ENCODE measurements at regions not wholly inside any gene's neighbourhood (a gene's known extent, or its start where the extent isn't known, plus 50 kb on each side); places are given as distances from the start of the nearest gene placed in this dataset.
A peak's percentile ranks its signal among the peaks of the same experiment; 100 is the strongest.
"Not testable (repeated sequence)": the region's sequence is repeated elsewhere in the genome, so short reads cannot be mapped to it uniquely, and the experiment has no call there.

DNA sequence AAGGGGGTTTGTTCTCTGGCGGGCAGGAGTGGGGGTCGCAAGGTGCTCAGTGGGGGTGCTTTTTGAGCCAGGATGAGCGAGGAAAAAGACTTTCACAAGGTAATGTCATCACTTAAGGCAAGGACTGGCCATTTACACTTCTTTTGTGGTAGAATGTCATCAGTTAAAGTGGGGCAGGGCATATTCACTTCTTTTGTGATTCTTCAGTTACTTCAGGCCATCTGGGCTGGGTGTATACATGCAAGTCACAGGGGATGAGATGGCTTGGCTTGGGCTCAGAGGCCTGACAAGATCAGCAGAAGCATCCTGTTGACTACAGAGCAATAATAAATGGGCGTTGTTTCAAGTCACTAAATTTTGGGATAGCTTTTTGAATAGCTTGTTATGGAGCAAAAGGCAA is 586.4 kb upstream of the MBL2 start:
- FAIRE-seq; DNase-seq (ENCODE audit: extremely low spot score, insufficient read length, low read depth): not testable (repeated sequence)

DNA sequence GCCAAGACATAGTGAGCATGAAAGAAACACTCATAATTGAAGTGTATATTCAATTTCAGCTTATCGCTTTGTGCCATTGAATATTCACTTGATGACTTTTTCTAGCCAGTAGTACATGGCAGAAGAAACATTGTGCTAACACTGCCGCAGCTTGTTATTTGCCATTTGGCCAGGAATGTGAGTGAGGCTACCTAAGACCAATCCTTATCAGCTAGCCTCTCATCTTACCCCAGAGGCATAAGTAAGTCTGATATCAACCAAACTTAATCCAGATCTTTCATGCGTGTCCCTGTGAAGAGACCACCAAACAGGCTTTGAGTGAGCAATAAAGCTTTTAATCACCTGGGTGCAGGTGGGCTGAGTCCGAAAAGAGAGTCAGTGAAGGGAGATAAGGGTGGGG is 586.0 kb upstream of the MBL2 start:
- DNase-seq (ENCODE audit: extremely low spot score, insufficient read length, low read depth) (no peak), FAIRE-seq (no peak)

DNA sequence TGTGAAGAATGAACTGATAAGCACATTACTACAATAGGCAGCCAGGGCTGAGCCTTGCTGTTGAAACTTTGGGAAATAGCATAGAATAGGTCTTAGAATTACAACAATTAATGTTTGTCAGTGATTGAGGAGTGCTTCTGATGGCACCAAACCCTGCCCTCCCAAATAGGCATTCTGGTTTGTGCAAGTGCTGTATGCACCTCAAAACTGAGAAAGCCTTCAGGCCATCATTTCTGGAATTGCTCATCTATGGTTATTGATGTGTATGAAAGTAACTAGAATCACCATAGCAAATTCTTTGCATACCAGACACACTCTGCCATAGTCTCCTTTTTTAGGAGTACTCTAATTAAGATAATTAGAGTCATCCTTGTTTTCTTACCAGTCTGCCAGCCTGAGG is 585.0 kb upstream of the MBL2 start:
- FAIRE-seq (no peak), DNase-seq (ENCODE audit: extremely low spot score, insufficient read length, low read depth) (no peak)

DNA sequence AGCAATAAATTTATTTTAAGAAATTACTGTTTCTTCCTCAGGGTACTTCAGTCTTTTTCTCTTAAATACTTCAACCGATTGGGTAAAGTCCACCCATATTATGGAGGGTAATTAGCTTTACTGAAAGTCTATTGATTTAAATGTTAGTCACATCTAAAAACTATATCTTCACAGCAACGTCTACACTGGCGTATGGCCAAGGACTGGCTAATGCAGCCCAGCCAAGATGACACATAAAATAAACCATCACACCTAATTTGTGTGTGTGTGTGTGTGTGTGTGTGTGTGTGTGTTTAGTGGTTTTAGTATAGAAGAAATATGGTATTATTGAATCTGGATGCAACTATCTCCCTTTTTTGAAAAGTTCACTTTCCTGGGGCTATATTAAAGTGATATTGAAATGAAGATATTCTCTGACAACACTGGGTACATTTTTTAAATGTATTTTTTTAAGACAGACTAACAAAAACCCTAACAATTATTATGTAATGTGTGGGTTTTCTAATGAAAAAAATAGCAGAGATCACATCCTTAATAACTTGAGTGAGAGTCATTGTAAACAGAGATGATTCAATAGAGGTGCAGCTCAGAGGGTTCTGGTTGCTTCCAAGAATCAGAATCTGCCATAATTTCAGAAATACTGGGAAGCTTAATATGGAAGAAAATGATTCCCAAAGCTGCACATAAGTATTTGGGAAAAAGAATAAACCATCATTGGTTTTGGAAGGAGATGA is 584.2 kb upstream of the MBL2 start:
- DNase-seq (ENCODE audit: extremely low spot score, insufficient read length, low read depth), result no peak
- FAIRE-seq, result no peak

DNA sequence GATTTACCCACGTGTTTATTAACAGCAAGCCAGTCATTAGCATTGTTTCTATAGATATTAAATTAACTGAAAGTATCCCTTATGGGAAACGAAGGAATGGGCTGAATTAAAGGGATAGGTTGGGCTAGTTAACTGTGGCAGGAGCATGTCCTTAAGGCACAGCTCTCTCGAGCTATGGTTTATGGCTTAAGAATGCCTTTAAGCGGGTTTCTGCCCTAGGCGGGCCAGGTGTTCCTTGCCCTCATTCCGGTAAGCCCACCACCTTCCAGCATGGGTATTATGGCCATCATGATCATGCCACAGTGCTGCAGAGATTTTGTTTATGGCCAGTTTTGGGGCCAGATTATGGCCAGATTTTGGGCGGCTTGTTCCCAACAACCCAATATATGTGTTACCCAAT is 569.9 kb upstream of the MBL2 start:
- DNase-seq (ENCODE audit: extremely low spot score, insufficient read length, low read depth); FAIRE-seq: not testable (repeated sequence)

DNA sequence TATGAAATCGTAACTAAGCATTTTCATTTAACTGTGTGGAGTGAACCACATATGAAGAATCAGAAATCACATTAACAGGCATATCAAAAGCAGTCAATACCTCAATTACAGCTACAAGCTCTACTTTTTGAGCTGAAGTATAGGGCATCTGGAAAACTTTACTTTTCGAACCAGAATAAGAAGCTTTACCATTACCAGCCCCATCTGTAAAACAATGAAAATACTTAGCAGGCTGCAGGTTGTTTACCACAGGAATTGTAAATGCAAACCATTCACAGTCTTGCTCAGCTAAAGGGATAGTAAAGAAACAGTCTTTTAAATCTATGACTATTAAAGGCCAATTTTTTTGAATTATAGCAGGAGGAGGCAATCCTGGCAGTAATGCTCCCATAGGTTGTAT is 565.6 kb upstream of the MBL2 start:
- FAIRE-seq; DNase-seq (ENCODE audit: extremely low spot score, insufficient read length, low read depth): not testable (repeated sequence)

DNA sequence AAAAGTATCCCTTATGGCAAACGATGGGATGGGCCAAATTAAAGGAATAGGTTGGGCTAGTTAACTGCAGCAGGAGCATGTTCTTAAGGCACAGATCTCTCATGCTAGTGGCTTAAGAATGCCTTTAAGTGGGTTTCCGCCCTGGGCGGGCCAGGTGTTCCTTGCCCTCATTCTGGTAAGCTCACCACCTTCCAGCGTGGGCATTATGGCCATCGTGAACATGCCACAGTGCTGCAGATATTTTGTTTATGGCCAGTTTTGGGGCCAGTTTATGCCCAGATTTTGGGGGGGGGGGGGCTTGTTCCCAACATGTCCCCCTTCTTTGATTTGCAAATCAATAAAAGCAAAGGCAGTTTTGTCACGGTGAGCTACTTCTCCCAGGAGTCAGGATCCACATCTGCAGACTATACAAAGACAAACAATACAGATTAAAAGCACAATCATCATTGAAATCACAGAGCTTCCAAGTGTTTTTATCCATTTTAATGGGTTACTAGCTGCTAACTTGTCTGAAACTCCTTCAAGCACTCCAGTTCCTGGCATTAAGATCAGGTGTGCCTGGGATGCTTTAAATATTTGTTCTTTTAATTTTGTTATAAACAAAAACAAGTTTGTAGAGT is 563.3 kb upstream of the MBL2 start:
- not testable (repeated sequence) for DNase-seq (ENCODE audit: extremely low spot score, insufficient read length, low read depth); FAIRE-seq

DNA sequence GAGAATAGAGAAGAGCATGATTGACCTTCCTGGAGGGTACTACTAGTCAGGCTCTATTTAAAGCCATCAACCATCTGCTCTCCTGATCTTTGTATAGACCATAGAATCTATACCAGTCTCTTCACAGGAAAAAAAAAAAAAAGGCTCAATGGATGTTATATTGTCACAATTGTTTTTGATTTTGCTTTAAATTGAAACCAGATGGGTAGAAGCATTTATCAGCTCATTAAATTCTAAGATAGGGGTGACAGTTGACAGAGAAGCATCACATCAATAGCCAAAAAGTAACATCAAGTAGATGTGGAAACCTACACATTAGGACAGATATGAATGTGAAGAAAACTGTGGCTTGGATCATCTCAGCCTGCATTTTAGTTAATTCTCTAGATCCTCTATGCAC is 558.9 kb upstream of the MBL2 start:
- DNase-seq (ENCODE audit: extremely low spot score, insufficient read length, low read depth) (no peak), FAIRE-seq (no peak)

DNA sequence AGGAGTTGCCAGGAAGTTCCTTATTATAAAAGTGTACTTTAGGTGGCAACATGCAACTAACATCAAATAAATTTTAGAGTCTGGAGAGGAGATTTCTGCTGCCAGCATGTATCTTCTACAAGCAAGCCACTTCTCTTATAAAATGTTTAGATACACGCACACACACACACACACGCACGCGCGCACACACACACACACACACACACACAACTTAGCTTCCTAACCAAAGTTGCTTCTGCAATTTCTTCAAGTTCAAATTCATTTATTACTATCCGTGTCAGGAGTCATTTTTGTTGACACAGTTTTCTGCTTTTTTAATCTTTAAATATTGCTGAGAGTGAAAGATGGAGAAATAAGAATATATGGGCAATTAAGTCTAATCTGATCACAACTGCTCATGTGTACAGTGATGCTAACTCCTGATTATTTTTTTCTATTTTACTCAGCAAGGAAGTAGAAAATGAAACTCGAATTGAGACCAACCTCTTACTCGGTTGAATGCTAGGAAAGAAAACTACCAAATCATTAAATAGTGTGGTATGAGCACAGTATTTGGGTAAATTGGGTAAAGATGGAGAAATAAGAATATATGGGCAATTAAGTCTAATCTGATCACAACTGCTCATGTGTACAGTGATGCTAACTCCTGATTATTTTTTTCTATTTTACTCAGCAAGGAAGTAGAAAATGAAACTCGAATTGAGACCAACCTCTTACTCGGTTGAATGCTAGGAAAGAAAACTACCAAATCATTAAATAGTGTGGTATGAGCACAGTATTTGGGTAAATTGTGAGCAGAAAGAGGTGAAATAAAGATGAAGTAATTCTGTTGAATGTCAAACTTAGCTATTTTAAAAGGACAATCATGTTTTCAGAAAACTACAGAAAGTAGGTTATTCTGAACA is 554.1 kb upstream of the MBL2 start:
- not testable (repeated sequence) for DNase-seq (ENCODE audit: extremely low spot score, insufficient read length, low read depth)
- peak; percentile 31 for FAIRE-seq

DNA sequence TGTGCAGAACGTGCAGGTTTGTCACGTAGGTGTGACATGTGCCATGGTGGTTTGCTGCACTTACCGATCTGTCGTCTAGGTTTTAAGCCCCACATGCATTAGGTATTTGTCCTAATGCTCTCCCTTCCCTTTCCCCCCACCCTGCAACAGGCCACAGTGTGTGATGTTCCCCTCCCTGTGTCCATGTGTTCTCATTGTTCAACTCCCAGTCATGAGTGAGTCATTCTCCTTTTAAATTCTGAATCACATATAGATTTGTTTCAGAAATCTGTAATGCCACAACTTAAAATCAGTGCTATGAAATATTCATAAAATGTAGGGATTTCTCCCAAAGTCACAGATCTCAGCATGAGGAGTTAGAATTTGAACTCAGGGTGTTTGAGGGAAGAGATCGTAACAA is 552.5 kb upstream of the MBL2 start:
- no peak for DNase-seq (ENCODE audit: extremely low spot score, insufficient read length, low read depth)
- no peak for FAIRE-seq

DNA sequence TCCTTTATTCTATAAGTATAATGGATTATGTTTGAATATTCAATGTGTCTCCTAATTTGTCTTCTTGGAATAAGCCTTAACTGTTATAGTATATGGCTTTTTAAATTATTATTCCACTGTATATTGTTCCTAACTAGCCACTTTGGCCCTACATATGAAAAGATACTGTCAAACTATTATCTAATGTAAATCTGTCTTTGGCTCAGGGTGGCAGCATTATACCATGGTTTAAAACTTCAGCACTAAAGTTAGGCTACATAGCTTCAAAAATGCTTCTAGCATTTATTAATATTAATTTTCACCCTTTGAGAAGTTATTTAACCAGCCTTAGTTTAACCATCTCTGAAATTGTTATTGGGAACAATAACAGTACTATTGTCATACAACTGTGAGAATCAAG is 543.1 kb upstream of the MBL2 start:
- DNase-seq (ENCODE audit: extremely low spot score, insufficient read length, low read depth) (no peak), FAIRE-seq (no peak)

DNA sequence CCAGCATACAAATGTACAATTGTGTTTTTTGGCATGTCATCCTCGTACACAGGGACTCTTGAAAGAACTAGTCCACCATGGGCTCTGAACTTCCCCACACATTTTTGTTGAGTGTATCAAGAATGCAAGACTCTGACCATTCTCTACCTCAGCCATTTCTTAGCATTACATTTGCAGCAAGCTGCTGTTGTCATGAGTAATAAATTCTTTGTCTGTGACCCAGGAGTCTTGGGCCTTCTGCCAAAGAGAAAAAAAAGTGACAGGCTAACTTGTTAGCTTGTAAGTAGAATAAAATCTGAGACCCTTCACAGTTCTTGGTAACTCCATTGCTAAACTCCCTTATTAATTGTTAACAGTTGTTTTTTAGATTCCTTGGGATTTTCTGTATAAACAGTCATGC is 542.3 kb upstream of the MBL2 start:
- no peak for FAIRE-seq
- no peak for DNase-seq (ENCODE audit: extremely low spot score, insufficient read length, low read depth)

DNA sequence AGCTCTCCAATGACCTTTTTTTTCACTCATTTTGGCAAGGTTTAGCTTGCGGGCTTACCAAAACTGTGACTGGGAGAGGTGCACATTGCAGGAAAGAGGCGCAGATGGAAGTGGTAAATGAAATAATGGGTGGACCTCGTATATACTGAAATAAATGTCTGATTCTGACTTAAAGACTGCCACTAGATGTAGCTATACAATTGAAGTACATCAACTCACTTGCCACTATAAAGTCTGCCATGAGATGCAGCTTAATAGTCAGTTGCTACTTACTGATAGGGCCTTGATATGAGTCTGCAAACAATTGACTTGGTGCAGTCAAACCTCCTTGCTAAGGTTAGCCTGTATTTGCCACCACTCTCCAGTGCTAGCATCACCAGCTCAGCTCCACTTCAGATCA is 525.9 kb upstream of the MBL2 start:
- DNase-seq (ENCODE audit: extremely low spot score, insufficient read length, low read depth), result no peak
- FAIRE-seq, result no peak

DNA sequence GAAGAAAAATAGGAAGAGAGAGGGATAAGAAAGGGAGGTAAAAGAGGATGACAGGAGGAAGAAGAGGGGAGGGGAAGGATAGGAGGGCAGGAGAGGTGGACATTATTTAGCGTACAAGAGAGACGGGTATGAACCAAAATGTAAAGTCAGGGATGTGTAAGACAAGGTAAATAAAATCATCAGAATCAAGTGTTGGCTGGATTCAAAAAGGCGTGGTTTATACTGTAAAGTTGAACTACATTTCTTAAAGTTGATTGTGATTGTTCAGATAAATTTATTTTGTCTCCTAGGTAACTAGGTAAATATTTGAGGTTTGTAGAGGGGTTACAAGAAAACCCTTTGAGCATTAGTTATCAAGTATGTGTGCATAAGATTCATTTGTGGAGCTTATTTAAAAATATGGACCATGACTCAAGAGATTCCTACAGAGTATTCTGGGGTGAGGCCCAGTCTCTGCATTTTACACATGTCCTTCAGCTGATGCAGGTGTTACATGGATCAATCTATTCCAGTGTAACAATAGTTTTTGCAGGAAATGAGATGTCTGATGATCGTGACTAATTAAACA is 512.1 kb upstream of the MBL2 start:
- DNase-seq (ENCODE audit: extremely low spot score, insufficient read length, low read depth) (no peak), FAIRE-seq (no peak)

DNA sequence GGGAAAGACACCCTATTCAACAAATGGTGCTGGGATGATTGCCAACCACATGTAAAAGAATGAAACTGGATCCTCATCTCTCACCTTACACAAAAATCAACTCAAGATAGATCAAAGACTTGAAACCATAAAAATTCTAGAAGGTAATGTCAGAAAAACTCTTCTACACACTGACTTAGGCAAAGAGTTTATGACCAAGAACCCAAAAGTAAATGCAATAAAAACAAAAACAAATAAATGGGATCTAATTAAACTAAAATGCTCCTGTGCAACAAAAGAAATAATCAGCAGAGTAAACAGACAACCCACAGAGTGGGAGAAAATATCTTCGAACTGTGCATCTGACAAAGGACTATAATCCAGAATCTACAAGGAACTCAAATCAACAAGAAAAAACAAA is 504.2 kb upstream of the MBL2 start:
- no peak for DNase-seq (ENCODE audit: extremely low spot score, insufficient read length, low read depth)
- FAIRE-seq, result no peak

DNA sequence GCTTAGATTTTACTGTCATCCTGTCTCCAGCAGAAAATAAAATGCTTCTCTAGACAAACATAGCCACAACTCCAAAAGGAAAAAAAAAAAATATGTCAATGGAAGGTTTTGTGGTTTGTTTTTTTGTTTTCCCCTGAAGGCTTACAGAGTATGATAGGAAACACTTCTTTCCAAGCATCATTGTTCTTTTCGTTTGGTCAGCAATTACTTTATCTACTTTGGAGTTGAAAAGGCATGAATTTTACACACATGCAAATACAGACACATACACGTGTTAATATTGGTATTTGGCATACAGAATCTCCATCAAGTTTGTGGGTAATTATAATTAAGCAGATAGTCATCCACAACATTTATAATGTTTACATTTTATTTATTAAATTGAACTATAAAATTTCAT is 496.9 kb upstream of the MBL2 start:
- no peak for DNase-seq (ENCODE audit: extremely low spot score, insufficient read length, low read depth)
- no peak for FAIRE-seq

DNA sequence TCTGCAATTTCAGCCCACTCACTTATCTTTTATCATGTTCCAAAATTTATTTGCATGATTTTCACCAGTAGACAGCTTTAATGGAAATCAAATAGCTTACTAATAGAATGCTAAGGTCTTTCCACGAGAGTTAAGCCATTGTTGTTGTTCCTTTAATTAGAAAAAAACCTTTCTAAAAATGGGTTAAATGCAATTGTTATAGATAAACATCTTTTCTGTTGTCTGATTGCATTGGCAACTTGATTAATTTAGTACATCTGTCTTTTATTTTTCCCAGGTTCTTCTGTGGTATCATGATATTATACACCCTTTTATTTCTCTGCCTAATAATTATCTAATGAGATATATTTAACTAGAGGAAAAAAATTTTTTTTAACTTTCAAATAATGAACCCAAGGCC is 487.6 kb upstream of the MBL2 start:
- DNase-seq (ENCODE audit: extremely low spot score, insufficient read length, low read depth) (no peak), FAIRE-seq (no peak)

DNA sequence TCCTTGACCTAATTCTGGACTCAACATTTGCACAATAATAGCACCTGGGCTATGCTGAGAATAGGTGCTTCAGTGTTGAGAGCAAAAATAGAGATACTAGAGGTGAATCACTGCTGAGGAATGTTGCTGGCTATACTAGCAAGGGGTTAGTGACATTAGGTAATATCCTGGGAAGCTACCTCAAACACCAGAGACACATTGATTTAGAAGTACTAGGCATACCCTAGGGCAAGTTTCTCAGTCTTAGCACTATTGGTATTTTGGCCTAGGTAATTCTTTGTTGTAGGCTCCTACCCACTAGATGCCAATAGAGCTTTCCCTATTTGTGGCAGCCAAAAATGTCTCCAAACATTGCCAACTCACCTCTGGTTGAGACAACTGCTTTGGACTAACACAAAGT is 484.0 kb upstream of the MBL2 start:
- FAIRE-seq, result no peak
- DNase-seq (ENCODE audit: extremely low spot score, insufficient read length, low read depth), result no peak

DNA sequence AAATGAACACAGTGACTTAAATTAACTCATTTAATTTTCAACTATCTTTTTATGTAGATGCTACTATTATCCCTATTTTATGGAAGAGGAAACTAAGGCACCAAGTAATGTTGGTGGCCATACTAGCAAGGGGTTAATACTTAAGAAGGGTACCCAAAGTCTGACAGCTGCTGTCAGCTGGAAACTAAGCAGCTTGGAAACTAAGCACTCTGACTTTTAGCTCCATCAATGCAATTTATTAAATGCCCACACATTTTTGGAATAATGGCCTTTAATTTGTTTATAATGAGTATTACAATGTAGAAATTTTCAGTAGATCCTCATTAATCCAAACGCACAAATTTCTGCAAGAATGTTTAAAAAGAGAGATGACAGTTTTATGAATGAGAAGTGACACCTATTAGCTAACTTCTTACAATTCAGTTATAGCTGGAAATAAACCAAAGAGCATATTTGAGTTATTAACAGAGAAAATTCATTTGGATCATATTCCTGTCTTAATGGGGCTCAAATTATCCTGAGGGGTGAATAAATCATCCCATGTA is 483.1 kb upstream of the MBL2 start:
- FAIRE-seq, result no peak
- no peak for DNase-seq (ENCODE audit: extremely low spot score, insufficient read length, low read depth)

DNA sequence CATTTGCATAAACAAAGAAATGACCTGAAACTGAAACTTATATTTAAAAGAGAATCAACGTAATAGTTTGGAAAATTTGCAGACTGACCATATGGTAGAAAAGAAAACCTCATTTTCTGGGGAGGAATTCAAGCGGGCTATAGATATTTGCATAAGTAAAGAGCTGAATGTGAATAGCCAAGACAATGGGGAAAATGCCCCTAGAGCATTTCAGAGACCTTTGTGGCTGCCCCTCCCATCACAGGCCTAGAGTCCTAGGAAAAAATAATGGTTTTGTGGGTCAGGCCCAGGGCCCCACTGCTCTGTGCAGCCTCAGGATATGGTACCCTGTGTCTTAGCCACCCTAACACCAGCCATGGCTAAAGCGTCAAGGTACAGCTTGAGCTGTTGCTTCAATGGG is 480.6 kb upstream of the MBL2 start:
- FAIRE-seq, result no peak

More for the DNA sequence above, 480.6 kb upstream of the MBL2 start:
- no peak for DNase-seq (ENCODE audit: extremely low spot score, insufficient read length, low read depth)

Data from GM18507 (cell line).